Chondrocyte (in vitro differentiated cells): ENCODE measurements at regions not wholly inside any gene's neighbourhood (a gene's known extent, or its start where the extent isn't known, plus 50 kb on each side); places are given as distances from the start of the nearest gene placed in this dataset.

Experiments used
- DNase-seq: peaks from one replicate; pipeline ENCODE4 v3.0.0; 2021; ENCODE audit warnings: mixed read lengths, low spot score
- H3K27ac Mint-ChIP-seq: one replicate; pipeline ENCODE4 v1.8.0; 2021; ENCODE audit warnings: mild to moderate bottlenecking, moderate library complexity, mixed read lengths; ENCODE audit not compliant: unreplicated experiment
- H3K27me3 Mint-ChIP-seq: 2 replicates; pipeline ENCODE4 v1.8.0; 2021; ENCODE audit warnings: low read depth, mixed read lengths
- H3K36me3 Mint-ChIP-seq: 2 replicates; pipeline ENCODE4 v1.8.0; 2021; ENCODE audit warnings: low read depth, mixed read lengths
- H3K4me1 Mint-ChIP-seq: 2 replicates; pipeline ENCODE4 v1.8.0; 2021; ENCODE audit warnings: low read depth, mild to moderate bottlenecking, mixed read lengths
- H3K4me3 Mint-ChIP-seq: one replicate; pipeline ENCODE4 v1.8.0; 2021; ENCODE audit warnings: mild to moderate bottlenecking, moderate library complexity, mixed read lengths; ENCODE audit not compliant: unreplicated experiment
- H3K9me3 Mint-ChIP-seq: 2 replicates; pipeline ENCODE4 v1.8.0; 2021; ENCODE audit warnings: low read depth, mixed read lengths
- CTCF ChIP-seq: fragments of 200-600 bp; sonication (generic); IDR thresholded peaks from 2 replicates; pipeline ENCODE4 v1.5.0; 2021; ENCODE audit warnings: antibody characterized with exemption, mild to moderate bottlenecking, moderate library complexity

DNA sequence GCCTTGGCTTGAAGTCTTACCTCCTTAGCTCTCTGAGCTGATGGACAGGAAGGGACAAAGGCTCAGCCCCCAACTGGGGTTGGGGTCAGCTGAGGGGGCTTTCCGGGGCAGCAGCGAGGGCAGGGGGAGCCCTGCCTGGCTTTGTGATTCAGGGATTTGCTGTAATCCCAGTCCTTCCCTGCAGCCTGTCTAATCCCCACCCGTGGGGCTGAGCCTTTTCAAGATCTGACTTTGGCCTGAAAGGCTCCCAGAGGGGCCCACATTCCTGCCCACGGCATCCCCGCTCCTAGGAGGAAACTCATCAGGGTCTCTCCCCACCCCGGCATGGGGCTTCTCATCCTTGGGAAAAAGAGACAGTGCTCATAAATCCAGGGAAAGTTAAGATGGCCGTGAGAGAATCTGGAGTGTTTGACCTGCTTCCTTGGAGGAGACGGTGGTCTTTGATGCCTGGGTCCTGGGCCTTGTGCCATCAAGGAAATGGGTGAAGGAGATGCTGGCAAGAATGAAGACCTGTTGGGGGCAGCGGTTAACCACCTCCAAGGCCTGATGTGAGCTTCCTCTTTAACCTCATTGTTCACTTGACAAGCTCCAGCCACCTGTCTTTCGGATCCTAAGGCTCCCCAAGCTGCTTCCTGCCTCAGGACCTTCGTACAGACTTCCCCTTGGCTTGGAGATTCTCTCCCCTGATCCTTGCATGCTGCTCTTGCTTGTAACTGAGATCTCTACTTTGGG, 83.1 kb upstream of the WNT4 start:
- Mint-ChIP-seq H3K27ac (no peak overlapping the region), H3K9me3 (peaks cover 7% of the 10 kb centered on the region), H3K4me3 (no peak overlapping the region), H3K36me3 (peaks cover 6% of the 10 kb centered on the region), H3K4me1 (no peaks in the 10 kb centered on the region), H3K27me3 (peaks cover 50% of the 10 kb centered on the region)
- no peak for TF ChIP-seq CTCF
- peak; percentile 51 for DNase-seq

GRCh38 chr1:22228074-22228473, 85.2 kb upstream of the WNT4 start:
- no peak for TF ChIP-seq CTCF
- H3K27me3 Mint-ChIP-seq: peaks cover 47% of the 10 kb centered on the region
- H3K27ac Mint-ChIP-seq: no peak overlapping the region

GRCh38 chr1:22228505-22228911, 85.6 kb upstream of the WNT4 start:
- Mint-ChIP-seq H3K27me3 (peaks cover 43% of the 10 kb centered on the region), H3K4me1 (no peaks in the 10 kb centered on the region), H3K9me3 (peaks cover 7% of the 10 kb centered on the region), H3K36me3 (peaks cover 4% of the 10 kb centered on the region), H3K27ac (no peak overlapping the region), H3K4me3 (no peak overlapping the region)
- TF ChIP-seq CTCF: no peak
- DNase-seq: peak; percentile 57

More at GRCh38 chr1:22228074-22228473, 85.2 kb upstream of the WNT4 start:
- H3K36me3 Mint-ChIP-seq: peaks cover 4% of the 10 kb centered on the region
- peaks cover 7% of the 10 kb centered on the region for H3K9me3 Mint-ChIP-seq
- DNase-seq: no peak
- no peak overlapping the region for H3K4me3 Mint-ChIP-seq
- H3K4me1 Mint-ChIP-seq: no peaks in the 10 kb centered on the region

DNA sequence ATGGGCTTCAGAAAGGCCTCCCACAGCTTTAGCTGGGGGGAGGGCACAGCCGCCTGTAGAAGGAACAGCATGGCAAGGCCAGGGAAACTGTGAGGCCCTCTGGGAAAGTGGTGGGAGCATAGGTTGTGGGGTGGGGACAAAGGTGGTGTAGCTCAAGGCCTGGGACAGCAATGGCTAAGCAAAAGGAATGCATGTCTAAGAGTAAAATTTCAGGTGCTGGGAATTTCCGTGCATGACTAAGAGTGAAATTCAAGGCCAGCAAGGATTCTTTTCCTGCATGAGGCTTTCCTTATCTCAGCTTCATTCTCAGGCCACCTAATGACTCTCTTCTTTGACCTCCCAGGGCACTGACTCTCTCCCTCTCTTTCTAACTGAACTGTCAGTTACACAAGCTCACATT, 86.5 kb upstream of the WNT4 start:
- H3K27ac Mint-ChIP-seq: no peak overlapping the region

GRCh38 chr1:22231068-22231593, 88.2 kb upstream of the WNT4 start:
- H3K4me3 Mint-ChIP-seq: no peak overlapping the region
- H3K9me3 Mint-ChIP-seq: no peaks in the 10 kb centered on the region
- TF ChIP-seq CTCF: no peak
- no peak overlapping the region for H3K27ac Mint-ChIP-seq
- peaks cover 52% of the 10 kb centered on the region for H3K27me3 Mint-ChIP-seq
- H3K36me3 Mint-ChIP-seq: no peaks in the 10 kb centered on the region
- no peaks in the 10 kb centered on the region for H3K4me1 Mint-ChIP-seq
- DNase-seq: peak; percentile 4

More for the DNA sequence above, 86.5 kb upstream of the WNT4 start:
- H3K27me3 Mint-ChIP-seq: peaks cover 43% of the 10 kb centered on the region
- peak; percentile 37 for DNase-seq
- H3K4me3 Mint-ChIP-seq: no peak overlapping the region
- no peak for TF ChIP-seq CTCF
- H3K9me3 Mint-ChIP-seq: peaks cover 7% of the 10 kb centered on the region
- no peaks in the 10 kb centered on the region for H3K4me1 Mint-ChIP-seq
- H3K36me3 Mint-ChIP-seq: peaks cover 4% of the 10 kb centered on the region
